B cell (primary cell): ENCODE measurements at regions not wholly inside any gene's neighbourhood (a gene's known extent, or its start where the extent isn't known, plus 50 kb on each side); places are given as distances from the start of the nearest gene placed in this dataset.

Experiments used
- EZH2 ChIP-seq: IDR thresholded peaks from 2 replicates; pipeline ENCODE4 v1.6.1; 2012; ENCODE audit warnings: borderline replicate concordance, low read depth, mild to moderate bottlenecking, moderate library complexity, low read length; ENCODE audit not compliant: insufficient read depth, poor library complexity, severe bottlenecking
- TF ChIP-seq, protein P1 (sequence below): fragments of 200-600 bp; IDR thresholded peaks from one replicate; pipeline ENCODE4 v1.8.0; 2022; ENCODE audit warnings: antibody characterized with exemption, mild to moderate bottlenecking

DNA sequence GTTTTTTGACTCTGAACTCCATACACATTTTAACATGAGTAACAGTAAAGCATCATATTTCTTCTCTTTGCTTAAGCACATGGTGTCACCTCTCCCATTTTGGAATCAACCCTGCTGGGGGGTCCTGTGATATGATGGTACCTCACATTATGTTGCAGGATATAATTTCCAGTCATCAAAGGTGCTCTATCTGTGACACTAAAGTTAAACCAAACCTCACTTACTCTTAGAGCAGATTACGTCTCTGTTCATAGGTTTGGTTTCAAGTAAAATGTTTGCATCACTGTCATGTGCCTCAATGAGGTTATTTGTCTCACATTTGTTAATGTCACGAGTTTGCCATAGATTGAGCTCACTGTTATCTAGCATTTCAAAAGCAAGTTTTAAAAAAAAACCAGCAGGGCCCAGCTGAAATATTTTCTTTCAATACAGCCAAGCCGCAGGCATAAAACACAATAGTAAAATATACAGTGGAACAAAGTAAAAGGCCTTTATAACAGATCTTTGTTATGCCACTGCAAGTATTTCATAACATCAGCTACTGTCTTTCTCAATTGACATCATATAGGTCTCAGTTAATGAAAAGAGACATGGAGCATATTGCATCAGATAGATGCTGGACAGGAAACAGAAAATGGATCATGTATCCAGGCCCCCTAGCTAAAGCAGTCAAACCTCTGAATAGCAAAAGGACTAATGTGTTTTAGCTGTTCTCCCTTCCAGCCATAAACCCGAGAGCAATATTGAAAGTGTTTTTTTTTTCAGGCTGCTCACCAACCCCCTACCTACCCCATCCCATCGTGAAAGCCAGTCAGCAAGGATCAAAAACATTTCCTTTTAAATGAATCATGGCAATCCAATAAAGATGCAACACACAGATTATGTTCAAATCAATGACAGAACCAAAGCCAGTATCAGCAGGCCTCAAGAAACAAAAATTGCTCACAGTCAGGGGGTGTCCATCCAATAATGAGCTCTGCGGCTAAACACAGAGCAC is 182.1 kb upstream of the ITGA1 start:
- TF ChIP-seq, protein P1, sequence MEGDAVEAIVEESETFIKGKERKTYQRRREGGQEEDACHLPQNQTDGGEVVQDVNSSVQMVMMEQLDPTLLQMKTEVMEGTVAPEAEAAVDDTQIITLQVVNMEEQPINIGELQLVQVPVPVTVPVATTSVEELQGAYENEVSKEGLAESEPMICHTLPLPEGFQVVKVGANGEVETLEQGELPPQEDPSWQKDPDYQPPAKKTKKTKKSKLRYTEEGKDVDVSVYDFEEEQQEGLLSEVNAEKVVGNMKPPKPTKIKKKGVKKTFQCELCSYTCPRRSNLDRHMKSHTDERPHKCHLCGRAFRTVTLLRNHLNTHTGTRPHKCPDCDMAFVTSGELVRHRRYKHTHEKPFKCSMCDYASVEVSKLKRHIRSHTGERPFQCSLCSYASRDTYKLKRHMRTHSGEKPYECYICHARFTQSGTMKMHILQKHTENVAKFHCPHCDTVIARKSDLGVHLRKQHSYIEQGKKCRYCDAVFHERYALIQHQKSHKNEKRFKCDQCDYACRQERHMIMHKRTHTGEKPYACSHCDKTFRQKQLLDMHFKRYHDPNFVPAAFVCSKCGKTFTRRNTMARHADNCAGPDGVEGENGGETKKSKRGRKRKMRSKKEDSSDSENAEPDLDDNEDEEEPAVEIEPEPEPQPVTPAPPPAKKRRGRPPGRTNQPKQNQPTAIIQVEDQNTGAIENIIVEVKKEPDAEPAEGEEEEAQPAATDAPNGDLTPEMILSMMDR, result no peak
- no peak for TF ChIP-seq EZH2
